HL-60 (cell line): ENCODE measurements at regions not wholly inside any gene's neighbourhood (a gene's known extent, or its start where the extent isn't known, plus 50 kb on each side); places are given as distances from the start of the nearest gene placed in this dataset.

Experiments
- GABPA ChIP-seq: IDR thresholded peaks from 2 replicates; pipeline ENCODE4 v1.6.1; 2012; ENCODE audit warnings: low read depth
- POLR2AphosphoS5 ChIP-seq: IDR thresholded peaks from 2 replicates; pipeline ENCODE4 v1.6.1; 2012; ENCODE audit warnings: low read depth
- SPI1 ChIP-seq: IDR thresholded peaks from 2 replicates; pipeline ENCODE4 v1.6.1; 2012; ENCODE audit warnings: low read depth, mild to moderate bottlenecking, borderline replicate concordance
- TF ChIP-seq, protein P1 (sequence below): IDR thresholded peaks from one replicate; pipeline ENCODE4 v1.5.1; 2011; ENCODE audit warnings: low read length, control low read depth, inconsistent platforms; ENCODE audit not compliant: insufficient read depth
- TF ChIP-seq, protein P2 (sequence below): IDR thresholded peaks from 2 replicates; pipeline ENCODE4 v1.6.1; 2012; ENCODE audit warnings: low read depth; ENCODE audit not compliant: insufficient replicate concordance

DNA sequence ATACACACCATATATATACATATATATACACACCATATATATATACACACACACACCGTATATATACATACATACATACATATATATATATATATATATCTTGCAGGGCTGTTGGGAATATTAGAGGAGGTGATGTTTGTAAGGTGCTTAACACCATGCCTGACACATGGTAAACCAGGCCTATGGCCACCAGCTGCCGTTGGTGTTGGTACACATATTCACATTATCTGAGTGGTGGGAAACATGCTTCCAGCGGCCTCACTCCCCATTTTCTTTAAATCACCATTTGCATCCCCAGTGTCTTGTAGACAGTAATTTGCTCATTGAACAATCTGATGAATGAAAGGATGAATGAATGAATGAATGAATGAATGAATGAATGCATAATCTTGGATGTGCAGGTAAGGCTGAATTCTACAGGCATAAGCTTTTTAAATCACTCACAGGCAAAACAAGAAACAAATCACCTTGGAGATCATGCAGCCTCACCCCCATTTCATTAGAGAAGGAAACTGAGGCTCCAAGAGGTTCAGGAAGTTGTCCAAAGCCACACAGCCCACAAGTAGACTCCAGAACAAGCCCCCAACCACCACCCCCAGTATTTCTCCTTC, 527.8 kb downstream of the MIAT start:
- TF ChIP-seq, protein P1, sequence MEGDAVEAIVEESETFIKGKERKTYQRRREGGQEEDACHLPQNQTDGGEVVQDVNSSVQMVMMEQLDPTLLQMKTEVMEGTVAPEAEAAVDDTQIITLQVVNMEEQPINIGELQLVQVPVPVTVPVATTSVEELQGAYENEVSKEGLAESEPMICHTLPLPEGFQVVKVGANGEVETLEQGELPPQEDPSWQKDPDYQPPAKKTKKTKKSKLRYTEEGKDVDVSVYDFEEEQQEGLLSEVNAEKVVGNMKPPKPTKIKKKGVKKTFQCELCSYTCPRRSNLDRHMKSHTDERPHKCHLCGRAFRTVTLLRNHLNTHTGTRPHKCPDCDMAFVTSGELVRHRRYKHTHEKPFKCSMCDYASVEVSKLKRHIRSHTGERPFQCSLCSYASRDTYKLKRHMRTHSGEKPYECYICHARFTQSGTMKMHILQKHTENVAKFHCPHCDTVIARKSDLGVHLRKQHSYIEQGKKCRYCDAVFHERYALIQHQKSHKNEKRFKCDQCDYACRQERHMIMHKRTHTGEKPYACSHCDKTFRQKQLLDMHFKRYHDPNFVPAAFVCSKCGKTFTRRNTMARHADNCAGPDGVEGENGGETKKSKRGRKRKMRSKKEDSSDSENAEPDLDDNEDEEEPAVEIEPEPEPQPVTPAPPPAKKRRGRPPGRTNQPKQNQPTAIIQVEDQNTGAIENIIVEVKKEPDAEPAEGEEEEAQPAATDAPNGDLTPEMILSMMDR = no peak
- TF ChIP-seq GABPA (no peak), POLR2AphosphoS5 (no peak), SPI1 (no peak)
- TF ChIP-seq, protein P2, sequence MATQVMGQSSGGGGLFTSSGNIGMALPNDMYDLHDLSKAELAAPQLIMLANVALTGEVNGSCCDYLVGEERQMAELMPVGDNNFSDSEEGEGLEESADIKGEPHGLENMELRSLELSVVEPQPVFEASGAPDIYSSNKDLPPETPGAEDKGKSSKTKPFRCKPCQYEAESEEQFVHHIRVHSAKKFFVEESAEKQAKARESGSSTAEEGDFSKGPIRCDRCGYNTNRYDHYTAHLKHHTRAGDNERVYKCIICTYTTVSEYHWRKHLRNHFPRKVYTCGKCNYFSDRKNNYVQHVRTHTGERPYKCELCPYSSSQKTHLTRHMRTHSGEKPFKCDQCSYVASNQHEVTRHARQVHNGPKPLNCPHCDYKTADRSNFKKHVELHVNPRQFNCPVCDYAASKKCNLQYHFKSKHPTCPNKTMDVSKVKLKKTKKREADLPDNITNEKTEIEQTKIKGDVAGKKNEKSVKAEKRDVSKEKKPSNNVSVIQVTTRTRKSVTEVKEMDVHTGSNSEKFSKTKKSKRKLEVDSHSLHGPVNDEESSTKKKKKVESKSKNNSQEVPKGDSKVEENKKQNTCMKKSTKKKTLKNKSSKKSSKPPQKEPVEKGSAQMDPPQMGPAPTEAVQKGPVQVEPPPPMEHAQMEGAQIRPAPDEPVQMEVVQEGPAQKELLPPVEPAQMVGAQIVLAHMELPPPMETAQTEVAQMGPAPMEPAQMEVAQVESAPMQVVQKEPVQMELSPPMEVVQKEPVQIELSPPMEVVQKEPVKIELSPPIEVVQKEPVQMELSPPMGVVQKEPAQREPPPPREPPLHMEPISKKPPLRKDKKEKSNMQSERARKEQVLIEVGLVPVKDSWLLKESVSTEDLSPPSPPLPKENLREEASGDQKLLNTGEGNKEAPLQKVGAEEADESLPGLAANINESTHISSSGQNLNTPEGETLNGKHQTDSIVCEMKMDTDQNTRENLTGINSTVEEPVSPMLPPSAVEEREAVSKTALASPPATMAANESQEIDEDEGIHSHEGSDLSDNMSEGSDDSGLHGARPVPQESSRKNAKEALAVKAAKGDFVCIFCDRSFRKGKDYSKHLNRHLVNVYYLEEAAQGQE = no peak
